ENCODE measurements at regions not wholly inside any gene's neighbourhood (a gene's known extent, or its start where the extent isn't known, plus 50 kb on each side); places are given as distances from the start of the nearest gene placed in this dataset.

DNA sequence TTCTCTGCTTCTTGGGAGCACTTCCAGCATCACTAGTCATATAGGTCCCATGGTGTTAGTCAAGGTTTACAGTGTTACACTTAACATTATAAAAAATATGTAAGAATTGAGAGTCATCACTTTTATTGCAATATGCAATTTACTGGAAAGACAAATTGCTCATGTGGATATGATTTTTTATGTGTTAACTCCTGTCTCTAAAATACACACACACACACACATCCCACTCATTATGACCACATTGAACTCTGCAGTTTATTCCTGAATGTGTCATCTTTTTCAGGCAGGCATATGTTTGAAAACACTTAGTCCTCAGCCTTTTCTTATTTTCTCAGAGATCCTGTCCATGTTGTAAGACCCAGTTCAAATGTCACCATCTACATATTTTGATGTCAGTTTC lies 148.5 kb upstream of the MRPS30 start:
- no peaks in the 10 kb centered on the region for H3K27me3 ChIP-seq (ENCODE audit: insufficient read depth)
- H3K36me3 ChIP-seq (replicated peaks in 1 of 2; ENCODE audit: control insufficient read depth in 1 of 2, insufficient read depth in 2 of 2, low read length in 1 of 2): no peaks in the 10 kb centered on the region
- no peaks in the 10 kb centered on the region for H4K20me1 ChIP-seq (ENCODE audit: insufficient read depth)
- no peak for DNase-seq
- CTCF ChIA-PET: no interaction called here
- H3K79me2 ChIP-seq (ENCODE audit: insufficient read depth): no peaks in the 10 kb centered on the region
- no peak overlapping the region for H3K9ac ChIP-seq
- no peaks in the 10 kb centered on the region for H3K4me1 ChIP-seq (ENCODE audit: control insufficient read depth in 1 of 2, insufficient read depth in 2 of 2, low read depth in 1 of 2, low read length in 1 of 2)
- no peaks in the 10 kb centered on the region for H3F3A ChIP-seq (replicated peaks; ENCODE audit: insufficient read depth)
- TF ChIP-seq, protein P1, sequence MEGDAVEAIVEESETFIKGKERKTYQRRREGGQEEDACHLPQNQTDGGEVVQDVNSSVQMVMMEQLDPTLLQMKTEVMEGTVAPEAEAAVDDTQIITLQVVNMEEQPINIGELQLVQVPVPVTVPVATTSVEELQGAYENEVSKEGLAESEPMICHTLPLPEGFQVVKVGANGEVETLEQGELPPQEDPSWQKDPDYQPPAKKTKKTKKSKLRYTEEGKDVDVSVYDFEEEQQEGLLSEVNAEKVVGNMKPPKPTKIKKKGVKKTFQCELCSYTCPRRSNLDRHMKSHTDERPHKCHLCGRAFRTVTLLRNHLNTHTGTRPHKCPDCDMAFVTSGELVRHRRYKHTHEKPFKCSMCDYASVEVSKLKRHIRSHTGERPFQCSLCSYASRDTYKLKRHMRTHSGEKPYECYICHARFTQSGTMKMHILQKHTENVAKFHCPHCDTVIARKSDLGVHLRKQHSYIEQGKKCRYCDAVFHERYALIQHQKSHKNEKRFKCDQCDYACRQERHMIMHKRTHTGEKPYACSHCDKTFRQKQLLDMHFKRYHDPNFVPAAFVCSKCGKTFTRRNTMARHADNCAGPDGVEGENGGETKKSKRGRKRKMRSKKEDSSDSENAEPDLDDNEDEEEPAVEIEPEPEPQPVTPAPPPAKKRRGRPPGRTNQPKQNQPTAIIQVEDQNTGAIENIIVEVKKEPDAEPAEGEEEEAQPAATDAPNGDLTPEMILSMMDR (IDR thresholded peaks at IDR 0.05): no peak
- no peak for TF ChIP-seq MXI1 (IDR thresholded peaks at IDR 0.05; ENCODE audit: low read depth, low read length)
- no peak for TF ChIP-seq FOSL2 (IDR thresholded peaks at IDR 0.05; ENCODE audit: borderline replicate concordance, low read depth)
- no peak for TF ChIP-seq GABPA (IDR thresholded peaks at IDR 0.05; ENCODE audit: low read depth)
- H3K9me3 ChIP-seq: no peaks in the 10 kb centered on the region
- no peaks in the 10 kb centered on the region for H3K9me2 ChIP-seq
- no peak overlapping the region for H2AFZ ChIP-seq (ENCODE audit: low read depth)
- no peak overlapping the region for H3K27ac ChIP-seq (ENCODE audit: low read depth in 2 of 2, low read length in 1 of 2)
- no peak overlapping the region for H3K4me3 ChIP-seq (ENCODE audit: low read depth in 2 of 2, low read length in 1 of 2)
- H3K4me2 ChIP-seq: no peak overlapping the region
- POLR2A ChIA-PET: no interaction called here

DNA sequence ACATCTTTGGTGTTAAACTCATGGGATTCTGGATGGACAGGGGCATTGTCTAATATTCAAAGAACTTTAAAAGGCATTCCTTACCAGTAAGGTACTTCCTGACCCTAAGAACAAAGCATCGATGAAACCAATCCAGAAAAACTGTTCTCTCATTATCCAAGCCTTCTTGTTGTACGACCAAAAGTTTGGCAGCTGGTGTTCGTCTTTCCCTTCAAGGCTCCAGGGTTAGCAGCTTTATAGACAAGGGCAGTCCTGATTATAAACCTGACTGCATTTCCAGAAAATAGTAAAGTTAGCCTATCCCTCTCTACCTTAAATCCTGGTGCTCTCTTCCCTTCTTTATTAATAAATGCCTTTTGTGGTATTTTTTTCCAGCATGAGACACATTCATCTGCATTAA lies 149.4 kb upstream of the MRPS30 start:
- Histone ChIP-seq H3K9ac (no peak overlapping the region), H2AFZ (ENCODE audit: low read depth) (no peak overlapping the region), H3K27ac (ENCODE audit: low read depth in 2 of 2, low read length in 1 of 2) (no peak overlapping the region), H3K4me1 (ENCODE audit: control insufficient read depth in 1 of 2, insufficient read depth in 2 of 2, low read depth in 1 of 2, low read length in 1 of 2) (no peaks in the 10 kb centered on the region), H4K20me1 (ENCODE audit: insufficient read depth) (no peaks in the 10 kb centered on the region), H3K9me2 (no peaks in the 10 kb centered on the region), H3K79me2 (ENCODE audit: insufficient read depth) (no peaks in the 10 kb centered on the region), H3K9me3 (no peaks in the 10 kb centered on the region), H3K4me3 (ENCODE audit: low read depth in 2 of 2, low read length in 1 of 2) (no peak overlapping the region), H3K4me2 (no peak overlapping the region), H3K27me3 (ENCODE audit: insufficient read depth) (no peaks in the 10 kb centered on the region), H3K36me3 (replicated peaks in 1 of 2; ENCODE audit: control insufficient read depth in 1 of 2, insufficient read depth in 2 of 2, low read length in 1 of 2) (no peaks in the 10 kb centered on the region), H3F3A (replicated peaks; ENCODE audit: insufficient read depth) (no peaks in the 10 kb centered on the region)
- 0% methylated on average over 3 of the region's 3 CpGs for WGBS (ENCODE audit: low lambda C conversion rate)
- ChIA-PET POLR2A (no interaction called here), CTCF (no interaction called here)
- TF ChIP-seq RCOR1 (IDR thresholded peaks at IDR 0.05; ENCODE audit: low read length) (no peak), MXI1 (IDR thresholded peaks at IDR 0.05; ENCODE audit: low read depth, low read length) (no peak), FOXM1 (IDR thresholded peaks at IDR 0.05; ENCODE audit: low read depth) (no peak), RAD21 (IDR thresholded peaks at IDR 0.05; ENCODE audit: low read length) (no peak), TAF1 (IDR thresholded peaks at IDR 0.05; ENCODE audit: borderline replicate concordance, low read depth, low read length) (no peak), TCF12 (IDR thresholded peaks at IDR 0.05) (no peak), ELF1 (IDR thresholded peaks at IDR 0.05) (no peak), RFX5 (IDR thresholded peaks at IDR 0.05; ENCODE audit: low read length) (no peak), SIN3A (IDR thresholded peaks at IDR 0.05; ENCODE audit: borderline replicate concordance, low read depth, low read length) (no peak)
- TF ChIP-seq, protein P2, sequence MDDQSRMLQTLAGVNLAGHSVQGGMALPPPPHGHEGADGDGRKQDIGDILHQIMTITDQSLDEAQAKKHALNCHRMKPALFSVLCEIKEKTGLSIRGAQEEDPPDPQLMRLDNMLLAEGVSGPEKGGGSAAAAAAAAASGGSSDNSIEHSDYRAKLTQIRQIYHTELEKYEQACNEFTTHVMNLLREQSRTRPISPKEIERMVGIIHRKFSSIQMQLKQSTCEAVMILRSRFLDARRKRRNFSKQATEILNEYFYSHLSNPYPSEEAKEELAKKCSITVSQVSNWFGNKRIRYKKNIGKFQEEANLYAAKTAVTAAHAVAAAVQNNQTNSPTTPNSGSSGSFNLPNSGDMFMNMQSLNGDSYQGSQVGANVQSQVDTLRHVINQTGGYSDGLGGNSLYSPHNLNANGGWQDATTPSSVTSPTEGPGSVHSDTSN (IDR thresholded peaks at IDR 0.05): no peak
- TF ChIP-seq, protein P1 (IDR thresholded peaks at IDR 0.05): no peak
- TF ChIP-seq, protein P3, sequence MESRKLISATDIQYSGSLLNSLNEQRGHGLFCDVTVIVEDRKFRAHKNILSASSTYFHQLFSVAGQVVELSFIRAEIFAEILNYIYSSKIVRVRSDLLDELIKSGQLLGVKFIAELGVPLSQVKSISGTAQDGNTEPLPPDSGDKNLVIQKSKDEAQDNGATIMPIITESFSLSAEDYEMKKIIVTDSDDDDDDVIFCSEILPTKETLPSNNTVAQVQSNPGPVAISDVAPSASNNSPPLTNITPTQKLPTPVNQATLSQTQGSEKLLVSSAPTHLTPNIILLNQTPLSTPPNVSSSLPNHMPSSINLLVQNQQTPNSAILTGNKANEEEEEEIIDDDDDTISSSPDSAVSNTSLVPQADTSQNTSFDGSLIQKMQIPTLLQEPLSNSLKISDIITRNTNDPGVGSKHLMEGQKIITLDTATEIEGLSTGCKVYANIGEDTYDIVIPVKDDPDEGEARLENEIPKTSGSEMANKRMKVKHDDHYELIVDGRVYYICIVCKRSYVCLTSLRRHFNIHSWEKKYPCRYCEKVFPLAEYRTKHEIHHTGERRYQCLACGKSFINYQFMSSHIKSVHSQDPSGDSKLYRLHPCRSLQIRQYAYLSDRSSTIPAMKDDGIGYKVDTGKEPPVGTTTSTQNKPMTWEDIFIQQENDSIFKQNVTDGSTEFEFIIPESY (IDR thresholded peaks at IDR 0.05; ENCODE audit: borderline replicate concordance, low read depth): no peak
- TF ChIP-seq, protein P4, sequence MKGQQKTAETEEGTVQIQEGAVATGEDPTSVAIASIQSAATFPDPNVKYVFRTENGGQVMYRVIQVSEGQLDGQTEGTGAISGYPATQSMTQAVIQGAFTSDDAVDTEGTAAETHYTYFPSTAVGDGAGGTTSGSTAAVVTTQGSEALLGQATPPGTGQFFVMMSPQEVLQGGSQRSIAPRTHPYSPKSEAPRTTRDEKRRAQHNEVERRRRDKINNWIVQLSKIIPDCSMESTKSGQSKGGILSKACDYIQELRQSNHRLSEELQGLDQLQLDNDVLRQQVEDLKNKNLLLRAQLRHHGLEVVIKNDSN (IDR thresholded peaks at IDR 0.05; ENCODE audit: borderline replicate concordance, low read depth): no peak
- TF ChIP-seq, protein P5, sequence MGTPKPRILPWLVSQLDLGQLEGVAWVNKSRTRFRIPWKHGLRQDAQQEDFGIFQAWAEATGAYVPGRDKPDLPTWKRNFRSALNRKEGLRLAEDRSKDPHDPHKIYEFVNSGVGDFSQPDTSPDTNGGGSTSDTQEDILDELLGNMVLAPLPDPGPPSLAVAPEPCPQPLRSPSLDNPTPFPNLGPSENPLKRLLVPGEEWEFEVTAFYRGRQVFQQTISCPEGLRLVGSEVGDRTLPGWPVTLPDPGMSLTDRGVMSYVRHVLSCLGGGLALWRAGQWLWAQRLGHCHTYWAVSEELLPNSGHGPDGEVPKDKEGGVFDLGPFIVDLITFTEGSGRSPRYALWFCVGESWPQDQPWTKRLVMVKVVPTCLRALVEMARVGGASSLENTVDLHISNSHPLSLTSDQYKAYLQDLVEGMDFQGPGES (IDR thresholded peaks at IDR 0.05; ENCODE audit: low read depth, low read length): no peak
- DNase-seq: no peak
